ENCODE measurements at regions not wholly inside any gene's neighbourhood (a gene's known extent, or its start where the extent isn't known, plus 50 kb on each side); places are given as distances from the start of the nearest gene placed in this dataset.

- no peak for TF ChIP-seq POLR2A (IDR thresholded peaks at IDR 0.05; ENCODE audit: low read depth, low read length)
- TF ChIP-seq POLR2AphosphoS5 (IDR thresholded peaks at IDR 0.05; ENCODE audit: low read depth, low read length): no peak
- TF ChIP-seq TAF1 (IDR thresholded peaks at IDR 0.05; ENCODE audit: low read depth, low read length): no peak
- no peak for TF ChIP-seq SPI1 (IDR thresholded peaks at IDR 0.05; ENCODE audit: low read depth, low read length)
- TF ChIP-seq POU2F2 (IDR thresholded peaks at IDR 0.05; ENCODE audit: low read depth, low read length): no peak
- no peak for TF ChIP-seq PAX5 (IDR thresholded peaks at IDR 0.05; ENCODE audit: insufficient read depth, low read length, severe bottlenecking)
Observed at GRCh38 chr11:107140983-107141382, 122.7 kb upstream of the GUCY1A2 start.
